AG04450 (cell line): ENCODE measurements at regions not wholly inside any gene's neighbourhood (a gene's known extent, or its start where the extent isn't known, plus 50 kb on each side); places are given as distances from the start of the nearest gene placed in this dataset.

Experiments used
- CTCF ChIA-PET: fragments of 300-600, 350-600 bp; formaldehyde crosslinking; extraction: SDS; loops from one replicate; lab custom pipeline; 2022; ENCODE audit warnings: antibody characterized with exemption, inconsistent platforms; lab: Charles Lee
- POLR2A ChIA-PET: fragments of 350-600 bp; formaldehyde crosslinking; extraction: SDS; loops from one replicate; lab custom pipeline; 2021; ENCODE audit warnings: antibody characterized with exemption, inconsistent platforms; lab: Yijun Ruan, JAX
- DNase-seq: peaks from one replicate; pipeline ENCODE4 v3.0.0-alpha.2; 2011; ENCODE audit warnings: low read depth, low spot score
- H3K27ac ChIP-seq: one replicate; pipeline ENCODE4 v1.5.1; 2012; ENCODE audit warnings: low read depth, low read length, control low read depth
- H3K27me3 ChIP-seq: one replicate; pipeline ENCODE4 v1.6.0; 2012; ENCODE audit warnings: low read length; ENCODE audit not compliant: control insufficient read depth, insufficient read depth
- H3K4me3 ChIP-seq: 2 replicates; pipeline ENCODE4 v1.5.1; 2011; ENCODE audit warnings: mild to moderate bottlenecking, low read depth, low read length, control low read depth
- H3K9me3 ChIP-seq: 2 replicates; pipeline ENCODE4 v1.5.1; 2012; ENCODE audit warnings: low read length; ENCODE audit not compliant: control insufficient read depth, insufficient read depth
- CTCF ChIP-seq: IDR thresholded peaks from 2 replicates; pipeline ENCODE4 v1.5.1; 2011; ENCODE audit warnings: low read depth, low read length, control low read depth, inconsistent platforms

GRCh38 chr2:151025816-151026215, 235.8 kb downstream of the RBM43 start:
- no peak overlapping the region for H3K4me3 ChIP-seq
- no peak overlapping the region for H3K27ac ChIP-seq
- DNase-seq = no peak
- ChIA-PET POLR2A (no interaction called here), CTCF (no interaction called here)
- TF ChIP-seq CTCF = no peak
- no peaks in the 10 kb centered on the region for H3K27me3 ChIP-seq
- H3K9me3 ChIP-seq = no peaks in the 10 kb centered on the region

GRCh38 chr2:151024696-151025251, 236.9 kb downstream of the RBM43 start:
- ChIA-PET POLR2A (no interaction called here), CTCF (no interaction called here)
- no peak overlapping the region for H3K27ac ChIP-seq

GRCh38 chr2:151021747-151022452, 239.8 kb downstream of the RBM43 start:
- no peak for TF ChIP-seq CTCF
- no peaks in the 10 kb centered on the region for H3K27me3 ChIP-seq
- no peak overlapping the region for H3K4me3 ChIP-seq
- no peaks in the 10 kb centered on the region for H3K9me3 ChIP-seq
- no peak overlapping the region for H3K27ac ChIP-seq
- DNase-seq = no peak
- CTCF ChIA-PET = interaction anchor here (1.5 kb wide), 1 partner anchor 10 kb away, joined by 3 read pairs; no protein-coding TSS in a partner anchor
- POLR2A ChIA-PET = no interaction called here

More at GRCh38 chr2:151024696-151025251, 236.9 kb downstream of the RBM43 start:
- H3K27me3 ChIP-seq = no peaks in the 10 kb centered on the region
- no peaks in the 10 kb centered on the region for H3K9me3 ChIP-seq
- DNase-seq = no peak
- H3K4me3 ChIP-seq = no peak overlapping the region
- TF ChIP-seq CTCF = no peak

DNA sequence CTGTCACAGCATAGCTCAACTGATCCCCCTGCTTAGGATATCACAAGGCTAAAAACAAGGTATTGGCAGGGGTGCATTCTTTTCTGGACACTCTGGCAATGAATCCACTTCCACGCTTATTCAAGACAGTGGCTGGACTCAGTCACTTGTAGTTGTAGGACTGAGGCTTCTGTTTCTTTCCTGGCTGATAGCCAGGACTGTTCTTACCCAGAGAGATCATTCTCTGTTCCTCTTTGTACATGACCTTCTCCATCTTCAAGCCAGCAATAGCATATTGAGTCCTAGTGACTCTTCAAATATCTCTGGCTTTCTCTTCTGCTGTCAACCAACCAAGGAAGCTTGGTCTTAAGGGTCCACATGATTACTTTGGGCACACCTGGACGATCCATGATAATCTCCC, 241.3 kb downstream of the RBM43 start:
- H3K4me3 ChIP-seq = no peak overlapping the region
- no peak for TF ChIP-seq CTCF
- CTCF ChIA-PET = interaction anchor here (1.5 kb wide), 1 partner anchor 11 kb away, joined by 3 read pairs; no protein-coding TSS in a partner anchor
- no peaks in the 10 kb centered on the region for H3K9me3 ChIP-seq
- DNase-seq = no peak
- POLR2A ChIA-PET = no interaction called here
- H3K27ac ChIP-seq = no peak overlapping the region
- H3K27me3 ChIP-seq = no peaks in the 10 kb centered on the region

DNA sequence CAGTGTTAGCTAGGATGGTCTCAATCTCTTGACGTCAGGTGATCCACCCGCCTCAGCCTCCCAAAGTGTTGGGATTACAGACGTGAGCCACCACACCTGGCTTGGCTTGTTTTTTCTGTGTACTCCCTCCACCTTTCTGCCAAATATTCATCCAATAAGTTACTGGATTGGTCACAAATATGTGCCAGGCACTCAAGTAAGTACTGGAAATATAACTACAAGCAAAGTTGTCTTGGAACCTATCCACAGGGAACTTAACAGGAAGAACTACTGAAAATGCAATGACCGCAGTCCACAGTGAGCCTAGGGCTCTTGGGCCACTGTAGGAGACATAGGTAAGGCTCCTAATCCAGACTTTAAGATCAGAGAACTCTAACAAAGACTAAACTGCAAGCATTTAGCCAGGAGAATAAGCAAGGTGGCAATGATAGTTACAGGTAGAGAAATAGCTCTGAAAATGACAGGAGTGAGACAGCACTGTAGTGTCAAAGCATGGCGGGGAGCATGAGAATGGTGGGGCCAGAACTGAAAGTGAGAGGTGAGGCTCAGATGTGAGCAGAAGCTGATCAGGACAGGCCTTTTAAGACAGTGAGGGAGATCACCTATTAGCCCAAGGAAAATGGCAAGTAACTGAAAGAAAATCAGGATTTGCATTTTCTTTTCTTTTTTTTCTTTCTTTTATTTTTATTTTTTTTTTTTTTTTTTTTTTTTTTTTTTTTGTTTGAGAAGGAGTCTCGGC, 252.1 kb downstream of the RBM43 start:
- Histone ChIP-seq H3K27ac (no peak overlapping the region), H3K4me3 (no peak overlapping the region), H3K9me3 (no peaks in the 10 kb centered on the region), H3K27me3 (no peaks in the 10 kb centered on the region)
- POLR2A ChIA-PET = no interaction called here
- CTCF ChIA-PET = no interaction called here
- no peak for DNase-seq
- TF ChIP-seq CTCF = no peak
